ENCODE measurements at regions not wholly inside any gene's neighbourhood (a gene's known extent, or its start where the extent isn't known, plus 50 kb on each side); places are given as distances from the start of the nearest gene placed in this dataset.

GRCh38 chr22:48695731-48696305 is 1131.9 kb downstream of the BRD1 start:
- Histone ChIP-seq H3K4me1 (ENCODE audit: insufficient read depth) (no peaks in the 10 kb centered on the region), H3K9ac (no peak overlapping the region), H2AFZ (no peak overlapping the region), H3K4me3 (no peak overlapping the region), H3K4me2 (ENCODE audit: unreplicated experiment) (no peak overlapping the region), H3K27me3 (replicated peaks; ENCODE audit: insufficient read depth) (no peaks in the 10 kb centered on the region), H3K27ac (no peak overlapping the region), H4K20me1 (ENCODE audit: insufficient read depth) (no peaks in the 10 kb centered on the region), H3K79me2 (ENCODE audit: insufficient read depth) (no peaks in the 10 kb centered on the region), H3K36me3 (ENCODE audit: low read depth) (no peaks in the 10 kb centered on the region), H3F3A (ENCODE audit: insufficient read depth) (no peaks in the 10 kb centered on the region), H3K9me2 (ENCODE audit: insufficient read depth) (no peaks in the 10 kb centered on the region), H3K9me3 (ENCODE audit: low read depth) (no peaks in the 10 kb centered on the region)
- 55 to 57% methylated on average over 18 to 19 of the region's 19 CpGs for WGBS, 2 experiments (ENCODE audit: low coverage in 1 of 2, low lambda C conversion rate in 2 of 2, missing lambda C conversion rate in 2 of 2)
- TF ChIP-seq EZH2 (IDR thresholded peaks at IDR 0.05; ENCODE audit: insufficient read depth, poor library complexity, severe bottlenecking) = no peak
- no peak for TF ChIP-seq EZH2phosphoT487 (IDR thresholded peaks at IDR 0.05; ENCODE audit: insufficient read depth, low read depth)
- in situ Hi-C loops (cut with MboI) = no loop called here
- no peak for DNase-seq

DNA sequence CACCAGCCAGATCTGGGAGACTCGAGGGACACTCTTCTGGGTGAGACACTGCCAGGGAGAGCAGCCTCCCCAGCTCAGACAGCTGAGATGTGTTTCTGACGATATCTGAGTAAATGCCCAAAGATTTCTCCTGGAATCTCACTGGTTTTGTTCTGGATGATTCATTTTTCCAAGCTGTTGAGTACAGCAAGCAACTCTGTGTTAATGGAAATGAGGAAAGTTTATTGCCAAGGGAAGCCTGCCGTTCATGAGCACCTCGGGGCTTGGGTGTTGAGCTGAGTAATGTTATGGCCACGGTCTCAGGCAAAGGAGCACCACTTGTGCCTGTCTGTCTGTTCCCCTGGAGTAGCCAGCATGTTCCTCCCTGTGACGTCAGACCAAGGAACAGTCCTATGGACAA is 1132.4 kb downstream of the BRD1 start:
- H3K79me2 ChIP-seq (ENCODE audit: insufficient read depth) = no peaks in the 10 kb centered on the region
- no peaks in the 10 kb centered on the region for H3F3A ChIP-seq (ENCODE audit: insufficient read depth)
- DNase-seq = peak; percentile 13
- no peak overlapping the region for H3K9ac ChIP-seq
- in situ Hi-C loops (cut with MboI) = no loop called here
- WGBS, 2 experiments (ENCODE audit: low coverage in 1 of 2, low lambda C conversion rate in 2 of 2, missing lambda C conversion rate in 2 of 2) = 2 to 6% methylated on average over 6 of the region's 6 CpGs
- TF ChIP-seq EZH2 (IDR thresholded peaks at IDR 0.05; ENCODE audit: insufficient read depth, poor library complexity, severe bottlenecking) = no peak
- no peak for TF ChIP-seq EZH2phosphoT487 (IDR thresholded peaks at IDR 0.05; ENCODE audit: insufficient read depth, low read depth)
- H4K20me1 ChIP-seq (ENCODE audit: insufficient read depth) = no peaks in the 10 kb centered on the region
- no peak overlapping the region for H3K4me2 ChIP-seq (ENCODE audit: unreplicated experiment)
- no peak overlapping the region for H2AFZ ChIP-seq
- H3K27ac ChIP-seq = no peak overlapping the region
- H3K4me1 ChIP-seq (ENCODE audit: insufficient read depth) = no peaks in the 10 kb centered on the region
- H3K9me2 ChIP-seq (ENCODE audit: insufficient read depth) = no peaks in the 10 kb centered on the region
- H3K27me3 ChIP-seq (replicated peaks; ENCODE audit: insufficient read depth) = no peaks in the 10 kb centered on the region
- H3K9me3 ChIP-seq (ENCODE audit: low read depth) = no peaks in the 10 kb centered on the region
- no peak overlapping the region for H3K4me3 ChIP-seq
- H3K36me3 ChIP-seq (ENCODE audit: low read depth) = no peaks in the 10 kb centered on the region

DNA sequence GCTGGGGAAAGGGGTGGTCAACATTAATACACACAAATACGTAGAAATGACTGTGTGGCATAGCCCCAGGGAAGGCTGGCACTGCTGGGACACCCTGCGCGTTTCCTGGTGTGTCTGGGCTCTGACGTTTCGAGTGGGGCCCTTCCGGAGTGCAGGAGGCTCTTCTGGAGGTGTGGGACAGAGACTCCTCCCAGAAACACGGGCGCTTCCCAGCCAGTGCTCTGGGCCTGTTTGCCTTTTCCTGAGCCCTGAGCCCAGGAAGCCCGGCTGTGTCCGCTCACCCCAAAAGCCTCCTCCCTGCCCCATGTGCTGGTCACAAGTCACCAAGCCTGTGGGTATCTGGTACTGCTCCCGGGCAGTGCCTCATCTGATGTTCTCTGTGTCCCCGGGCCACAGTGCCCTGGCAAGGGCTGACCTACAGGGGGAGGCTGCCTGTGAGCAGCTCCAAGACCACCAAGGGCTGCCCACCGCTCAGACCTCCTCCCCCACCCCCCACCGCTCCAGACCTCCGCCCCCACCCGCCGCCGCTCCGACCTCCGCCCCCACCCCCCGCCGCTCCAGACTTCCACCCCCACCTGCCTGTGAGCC is 1133.3 kb downstream of the BRD1 start:
- DNase-seq = no peak
- Histone ChIP-seq H3K79me2 (ENCODE audit: insufficient read depth) (no peaks in the 10 kb centered on the region), H4K20me1 (ENCODE audit: insufficient read depth) (no peaks in the 10 kb centered on the region), H3F3A (ENCODE audit: insufficient read depth) (no peaks in the 10 kb centered on the region), H3K9me3 (ENCODE audit: low read depth) (no peaks in the 10 kb centered on the region), H3K4me2 (ENCODE audit: unreplicated experiment) (no peak overlapping the region), H3K9me2 (ENCODE audit: insufficient read depth) (no peaks in the 10 kb centered on the region), H3K9ac (no peak overlapping the region), H3K27me3 (replicated peaks; ENCODE audit: insufficient read depth) (no peaks in the 10 kb centered on the region), H3K27ac (no peak overlapping the region), H3K4me3 (no peak overlapping the region), H3K36me3 (ENCODE audit: low read depth) (no peaks in the 10 kb centered on the region), H2AFZ (no peak overlapping the region), H3K4me1 (ENCODE audit: insufficient read depth) (no peaks in the 10 kb centered on the region)
- TF ChIP-seq EZH2 (IDR thresholded peaks at IDR 0.05; ENCODE audit: insufficient read depth, poor library complexity, severe bottlenecking) (no peak), EZH2phosphoT487 (IDR thresholded peaks at IDR 0.05; ENCODE audit: insufficient read depth, low read depth) (no peak)
- 64 to 66% methylated on average over 15 to 20 of the region's 22 CpGs for WGBS, 2 experiments (ENCODE audit: low coverage in 1 of 2, low lambda C conversion rate in 2 of 2, missing lambda C conversion rate in 2 of 2)
- in situ Hi-C loops (cut with MboI) = no loop called here

GRCh38 chr22:48693377-48694135 is 1134.1 kb downstream of the BRD1 start:
- 77 to 78% methylated on average over 20 to 25 of the region's 26 CpGs for WGBS, 2 experiments (ENCODE audit: low coverage in 1 of 2, low lambda C conversion rate in 2 of 2, missing lambda C conversion rate in 2 of 2)
- no peak overlapping the region for H3K27ac ChIP-seq
- no peak overlapping the region for H3K4me3 ChIP-seq
- H3K27me3 ChIP-seq (replicated peaks; ENCODE audit: insufficient read depth) = no peaks in the 10 kb centered on the region
- H3F3A ChIP-seq (ENCODE audit: insufficient read depth) = no peaks in the 10 kb centered on the region
- TF ChIP-seq EZH2 (IDR thresholded peaks at IDR 0.05; ENCODE audit: insufficient read depth, poor library complexity, severe bottlenecking) = no peak
- no peak for TF ChIP-seq EZH2phosphoT487 (IDR thresholded peaks at IDR 0.05; ENCODE audit: insufficient read depth, low read depth)
- H3K36me3 ChIP-seq (ENCODE audit: low read depth) = no peaks in the 10 kb centered on the region
- no peaks in the 10 kb centered on the region for H4K20me1 ChIP-seq (ENCODE audit: insufficient read depth)
- H3K9ac ChIP-seq = no peak overlapping the region
- no peaks in the 10 kb centered on the region for H3K4me1 ChIP-seq (ENCODE audit: insufficient read depth)
- H3K79me2 ChIP-seq (ENCODE audit: insufficient read depth) = no peaks in the 10 kb centered on the region
- no peak for DNase-seq
- H3K4me2 ChIP-seq (ENCODE audit: unreplicated experiment) = no peak overlapping the region
- in situ Hi-C loops (cut with MboI) = no loop called here
- H3K9me2 ChIP-seq (ENCODE audit: insufficient read depth) = no peaks in the 10 kb centered on the region
- H3K9me3 ChIP-seq (ENCODE audit: low read depth) = no peaks in the 10 kb centered on the region
- no peak overlapping the region for H2AFZ ChIP-seq
